ENCODE measurements at regions not wholly inside any gene's neighbourhood (a gene's known extent, or its start where the extent isn't known, plus 50 kb on each side); places are given as distances from the start of the nearest gene placed in this dataset.

DNA sequence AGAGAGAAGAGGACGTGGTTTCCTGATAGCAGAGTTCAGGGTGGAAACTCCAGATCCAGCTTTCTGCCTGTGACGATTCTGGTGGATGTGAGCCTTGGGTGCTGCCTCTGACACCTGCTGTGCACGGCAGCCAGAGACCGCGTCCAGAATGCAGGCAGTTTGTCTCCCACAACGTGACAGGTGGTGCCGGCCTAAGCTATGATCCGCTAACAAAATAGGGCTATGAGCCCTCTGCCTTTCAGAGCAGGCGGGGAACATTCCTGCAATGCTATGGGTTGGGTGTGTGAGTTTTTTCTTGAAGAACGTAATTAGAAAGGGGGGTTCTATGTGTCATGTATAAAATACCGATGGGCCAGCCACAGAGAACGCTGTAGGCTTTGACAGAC is 297.3 kb upstream of the PRKCQ start:
- no peak for FAIRE-seq
- H3K36me3 ChIP-seq (ENCODE audit: control insufficient read depth in 2 of 2, extremely low read depth in 1 of 2, insufficient read depth in 2 of 2, low read length in 2 of 2), result no peaks in the 10 kb centered on the region
- CTCF ChIA-PET, result no interaction called here

DNA sequence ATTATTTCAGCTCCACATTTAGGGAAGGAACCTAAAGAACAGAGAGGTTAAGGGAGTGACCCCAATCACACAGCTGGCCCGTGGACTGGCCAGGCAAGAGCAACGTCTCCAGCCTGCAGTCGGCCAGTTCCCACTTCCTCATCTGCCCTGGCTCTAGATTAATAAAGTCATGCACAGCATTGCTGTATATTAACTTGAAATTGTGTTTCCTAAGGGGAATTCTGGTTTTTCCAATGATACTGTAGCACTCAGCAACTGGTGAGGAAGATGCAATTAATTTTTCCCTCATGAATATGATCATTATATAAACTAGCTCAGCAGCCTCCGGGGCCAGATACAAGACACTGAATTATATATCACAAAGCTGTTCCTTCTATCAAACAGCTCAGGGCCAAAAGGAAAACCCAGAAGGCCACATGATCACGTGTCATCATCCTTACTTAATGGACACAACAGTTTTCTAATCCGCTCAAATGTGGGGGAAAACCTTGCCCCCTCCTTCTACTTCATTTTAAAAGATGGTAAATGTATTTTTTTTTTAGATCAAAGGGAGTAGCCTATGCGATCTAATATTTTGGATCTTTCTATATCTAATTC is 295.3 kb upstream of the PRKCQ start:
- FAIRE-seq, result no peak
- Histone ChIP-seq H4K20me1 (replicated peaks; ENCODE audit: control insufficient read depth, extremely low read depth, insufficient read depth, low read length) (no peaks in the 10 kb centered on the region), H3K4me3 (replicated peaks in 1 of 3; ENCODE audit: insufficient read depth in 1 of 3, low read depth in 1 of 3, low read length in 3 of 3) (no peak overlapping the region), H3K9me3 (replicated peaks; ENCODE audit: control insufficient read depth, insufficient read depth, low read length) (no peaks in the 10 kb centered on the region), H3K4me2 (ENCODE audit: insufficient read depth, low read length) (no peak overlapping the region), H2AFZ (ENCODE audit: low read depth, low read length) (no peak overlapping the region), H3K9ac (replicated peaks; ENCODE audit: extremely low read depth, insufficient read depth, low read length) (no peak overlapping the region), H3K27ac (ENCODE audit: insufficient read depth, low read depth, low read length) (no peak overlapping the region), H3K79me2 (ENCODE audit: control insufficient read depth, insufficient read depth, low read length) (no peaks in the 10 kb centered on the region), H3K9me1 (replicated peaks; ENCODE audit: control insufficient read depth, extremely low read depth, insufficient read depth, low read length) (no peaks in the 10 kb centered on the region), H3K27me3 (ENCODE audit: control insufficient read depth in 2 of 2, insufficient read depth in 2 of 2, low read length in 2 of 2) (no peaks in the 10 kb centered on the region), H3K4me1 (ENCODE audit: control insufficient read depth, extremely low read depth, insufficient read depth, low read length) (no peaks in the 10 kb centered on the region), H3K36me3 (ENCODE audit: control insufficient read depth in 2 of 2, extremely low read depth in 1 of 2, insufficient read depth in 2 of 2, low read length in 2 of 2) (no peaks in the 10 kb centered on the region)
- dilution Hi-C loops (cut with MboI; ENCODE audit: extremely low pct_ligation_motif_present, low sequenced_read_pairs), result no loop called here
- ChIA-PET POLR2A (no interaction called here), CTCF (no interaction called here)
- TF ChIP-seq, protein P1, sequence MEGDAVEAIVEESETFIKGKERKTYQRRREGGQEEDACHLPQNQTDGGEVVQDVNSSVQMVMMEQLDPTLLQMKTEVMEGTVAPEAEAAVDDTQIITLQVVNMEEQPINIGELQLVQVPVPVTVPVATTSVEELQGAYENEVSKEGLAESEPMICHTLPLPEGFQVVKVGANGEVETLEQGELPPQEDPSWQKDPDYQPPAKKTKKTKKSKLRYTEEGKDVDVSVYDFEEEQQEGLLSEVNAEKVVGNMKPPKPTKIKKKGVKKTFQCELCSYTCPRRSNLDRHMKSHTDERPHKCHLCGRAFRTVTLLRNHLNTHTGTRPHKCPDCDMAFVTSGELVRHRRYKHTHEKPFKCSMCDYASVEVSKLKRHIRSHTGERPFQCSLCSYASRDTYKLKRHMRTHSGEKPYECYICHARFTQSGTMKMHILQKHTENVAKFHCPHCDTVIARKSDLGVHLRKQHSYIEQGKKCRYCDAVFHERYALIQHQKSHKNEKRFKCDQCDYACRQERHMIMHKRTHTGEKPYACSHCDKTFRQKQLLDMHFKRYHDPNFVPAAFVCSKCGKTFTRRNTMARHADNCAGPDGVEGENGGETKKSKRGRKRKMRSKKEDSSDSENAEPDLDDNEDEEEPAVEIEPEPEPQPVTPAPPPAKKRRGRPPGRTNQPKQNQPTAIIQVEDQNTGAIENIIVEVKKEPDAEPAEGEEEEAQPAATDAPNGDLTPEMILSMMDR (IDR thresholded peaks at IDR 0.05; ENCODE audit: extremely low read depth in 1 of 2, insufficient read depth in 1 of 2, low read depth in 1 of 2, low read length in 2 of 2), result no peak
- no peak for TF ChIP-seq JUN (IDR thresholded peaks at IDR 0.05; ENCODE audit: borderline replicate concordance, insufficient read depth, insufficient read length, low read depth)
- no peak for TF ChIP-seq POLR2A (IDR thresholded peaks at IDR 0.05; ENCODE audit: low read depth, low read length)
- no TSS peak for BruUV-seq (replicated peaks)
- intact Hi-C loops (cut with micrococcal nuclease), result no loop called here
- no peak for DNase-seq (ENCODE audit: low read depth, low spot score)

More for the DNA sequence above, 297.3 kb upstream of the PRKCQ start:
- no peak for DNase-seq (ENCODE audit: low read depth, low spot score)
- Histone ChIP-seq H3K9me1 (replicated peaks; ENCODE audit: control insufficient read depth, extremely low read depth, insufficient read depth, low read length) (no peaks in the 10 kb centered on the region), H3K27ac (ENCODE audit: insufficient read depth, low read depth, low read length) (no peak overlapping the region), H3K9me3 (replicated peaks; ENCODE audit: control insufficient read depth, insufficient read depth, low read length) (no peaks in the 10 kb centered on the region), H3K4me1 (ENCODE audit: control insufficient read depth, extremely low read depth, insufficient read depth, low read length) (no peaks in the 10 kb centered on the region), H3K4me3 (replicated peaks in 1 of 3; ENCODE audit: insufficient read depth in 1 of 3, low read depth in 1 of 3, low read length in 3 of 3) (no peak overlapping the region), H2AFZ (ENCODE audit: low read depth, low read length) (no peak overlapping the region), H3K9ac (replicated peaks; ENCODE audit: extremely low read depth, insufficient read depth, low read length) (no peak overlapping the region), H4K20me1 (replicated peaks; ENCODE audit: control insufficient read depth, extremely low read depth, insufficient read depth, low read length) (no peaks in the 10 kb centered on the region), H3K4me2 (ENCODE audit: insufficient read depth, low read length) (no peak overlapping the region), H3K27me3 (ENCODE audit: control insufficient read depth in 2 of 2, insufficient read depth in 2 of 2, low read length in 2 of 2) (no peaks in the 10 kb centered on the region), H3K79me2 (ENCODE audit: control insufficient read depth, insufficient read depth, low read length) (no peaks in the 10 kb centered on the region)
- POLR2A ChIA-PET, result no interaction called here
- intact Hi-C loops (cut with micrococcal nuclease) (no loop called here), dilution Hi-C loops (cut with MboI; ENCODE audit: extremely low pct_ligation_motif_present, low sequenced_read_pairs) (no loop called here)
- TF ChIP-seq, protein P2, sequence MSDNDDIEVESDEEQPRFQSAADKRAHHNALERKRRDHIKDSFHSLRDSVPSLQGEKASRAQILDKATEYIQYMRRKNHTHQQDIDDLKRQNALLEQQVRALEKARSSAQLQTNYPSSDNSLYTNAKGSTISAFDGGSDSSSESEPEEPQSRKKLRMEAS (IDR thresholded peaks at IDR 0.05; ENCODE audit: insufficient read depth, insufficient read length), result no peak
- TF ChIP-seq MYC (IDR thresholded peaks at IDR 0.05; ENCODE audit: low read depth, low read length) (no peak), FOS (IDR thresholded peaks at IDR 0.05; ENCODE audit: borderline replicate concordance, insufficient read depth, low read length) (no peak)
- BruUV-seq (replicated peaks), result no TSS peak
